ENCODE measurements at regions not wholly inside any gene's neighbourhood (a gene's known extent, or its start where the extent isn't known, plus 50 kb on each side); places are given as distances from the start of the nearest gene placed in this dataset.

GRCh38 chr18:29328932-29329331 lies 1152.0 kb upstream of the CDH2 start:
- no peak for TF ChIP-seq EZH2phosphoT487 (IDR thresholded peaks at IDR 0.05; ENCODE audit: borderline replicate concordance)
- TF ChIP-seq CTCF (conservative IDR thresholded peaks at IDR 0.05; ENCODE audit: low read length), result no peak

GRCh38 chr18:29326214-29326613 lies 1149.3 kb upstream of the CDH2 start:
- Histone ChIP-seq H3K4me1 (ENCODE audit: insufficient read depth, low read length, poor library complexity, severe bottlenecking) (no peaks in the 10 kb centered on the region), H3K27me3 (ENCODE audit: insufficient read depth, low read length, poor library complexity, severe bottlenecking) (no peaks in the 10 kb centered on the region), H4K20me1 (ENCODE audit: insufficient read depth, low read length, poor library complexity, severe bottlenecking) (no peaks in the 10 kb centered on the region), H3K36me3 (ENCODE audit: insufficient read depth, low read length) (no peaks in the 10 kb centered on the region), H3K9ac (ENCODE audit: low read depth, low read length, poor library complexity, severe bottlenecking) (no peak overlapping the region), H3K4me3 (ENCODE audit: low read length, poor library complexity, severe bottlenecking) (no peak overlapping the region), H3K79me2 (ENCODE audit: insufficient read depth, low read length) (no peaks in the 10 kb centered on the region), H3K9me3 (ENCODE audit: insufficient read depth, low read depth, low read length) (peaks cover 6% of the 10 kb centered on the region; the same call in 1 of the 2 replicates), H3K9me2 (replicated peaks; ENCODE audit: low read depth, low read length) (no peaks in the 10 kb centered on the region), H3F3A (ENCODE audit: low read depth) (no peaks in the 10 kb centered on the region), H2AFZ (ENCODE audit: low read length) (no peak overlapping the region), H3K4me2 (ENCODE audit: low read depth, low read length, poor library complexity, severe bottlenecking) (no peak overlapping the region)
- TF ChIP-seq CTCF (conservative IDR thresholded peaks at IDR 0.05; ENCODE audit: low read length), result no peak
- TF ChIP-seq EZH2phosphoT487 (IDR thresholded peaks at IDR 0.05; ENCODE audit: borderline replicate concordance), result no peak

More at GRCh38 chr18:29328932-29329331, 1152.0 kb upstream of the CDH2 start:
- H3K79me2 ChIP-seq (ENCODE audit: insufficient read depth, low read length), result no peaks in the 10 kb centered on the region
- no peak overlapping the region for H3K4me2 ChIP-seq (ENCODE audit: low read depth, low read length, poor library complexity, severe bottlenecking)
- no peak overlapping the region for H3K4me3 ChIP-seq (ENCODE audit: low read length, poor library complexity, severe bottlenecking)
- H3K4me1 ChIP-seq (ENCODE audit: insufficient read depth, low read length, poor library complexity, severe bottlenecking), result no peaks in the 10 kb centered on the region
- no peaks in the 10 kb centered on the region for H3K36me3 ChIP-seq (ENCODE audit: insufficient read depth, low read length)
- peaks cover 6% of the 10 kb centered on the region; the same call in 1 of the 2 replicates for H3K9me3 ChIP-seq (ENCODE audit: insufficient read depth, low read depth, low read length)
- H3K9ac ChIP-seq (ENCODE audit: low read depth, low read length, poor library complexity, severe bottlenecking), result no peak overlapping the region
- H4K20me1 ChIP-seq (ENCODE audit: insufficient read depth, low read length, poor library complexity, severe bottlenecking), result no peaks in the 10 kb centered on the region
- no peak overlapping the region for H2AFZ ChIP-seq (ENCODE audit: low read length)
- H3F3A ChIP-seq (ENCODE audit: low read depth), result no peaks in the 10 kb centered on the region
- H3K9me2 ChIP-seq (replicated peaks; ENCODE audit: low read depth, low read length), result no peaks in the 10 kb centered on the region
- H3K27me3 ChIP-seq (ENCODE audit: insufficient read depth, low read length, poor library complexity, severe bottlenecking), result no peaks in the 10 kb centered on the region

GRCh38 chr18:29321561-29321960 lies 1144.6 kb upstream of the CDH2 start:
- Histone ChIP-seq H3K9me3 (ENCODE audit: insufficient read depth, low read depth, low read length) (no peaks in the 10 kb centered on the region), H3K9ac (ENCODE audit: low read depth, low read length, poor library complexity, severe bottlenecking) (no peak overlapping the region), H3K36me3 (ENCODE audit: insufficient read depth, low read length) (no peaks in the 10 kb centered on the region), H3K79me2 (ENCODE audit: insufficient read depth, low read length) (no peaks in the 10 kb centered on the region), H3K4me2 (ENCODE audit: low read depth, low read length, poor library complexity, severe bottlenecking) (no peak overlapping the region), H3K9me2 (replicated peaks; ENCODE audit: low read depth, low read length) (no peaks in the 10 kb centered on the region), H2AFZ (ENCODE audit: low read length) (no peak overlapping the region), H3K4me3 (ENCODE audit: low read length, poor library complexity, severe bottlenecking) (no peak overlapping the region), H4K20me1 (ENCODE audit: insufficient read depth, low read length, poor library complexity, severe bottlenecking) (no peaks in the 10 kb centered on the region), H3K27me3 (ENCODE audit: insufficient read depth, low read length, poor library complexity, severe bottlenecking) (no peaks in the 10 kb centered on the region), H3K4me1 (ENCODE audit: insufficient read depth, low read length, poor library complexity, severe bottlenecking) (no peaks in the 10 kb centered on the region), H3F3A (ENCODE audit: low read depth) (no peaks in the 10 kb centered on the region)
- no peak for TF ChIP-seq CTCF (conservative IDR thresholded peaks at IDR 0.05; ENCODE audit: low read length)
- TF ChIP-seq EZH2phosphoT487 (IDR thresholded peaks at IDR 0.05; ENCODE audit: borderline replicate concordance), result no peak
